HEK293 (cell line): ENCODE measurements at regions not wholly inside any gene's neighbourhood (a gene's known extent, or its start where the extent isn't known, plus 50 kb on each side); places are given as distances from the start of the nearest gene placed in this dataset.

Experiments
- GFI1B ChIP-seq: fragments of 450-650 bp; formaldehyde crosslinking; IDR thresholded peaks from 2 replicates; pipeline ENCODE4 v1.5.1; 2016; ENCODE audit warnings: missing biosample characterization, missing genetic modification characterization
- KLF10 ChIP-seq: fragments of 450-650 bp; IDR thresholded peaks from 2 replicates; pipeline ENCODE4 v1.5.1; 2018; ENCODE audit warnings: missing biosample characterization, mild to moderate bottlenecking, missing genetic modification characterization
- KLF8 ChIP-seq: fragments of 450-650 bp; formaldehyde crosslinking; IDR thresholded peaks from 2 replicates; pipeline ENCODE4 v1.5.1; 2016; ENCODE audit warnings: missing biosample characterization, missing genetic modification characterization
- OVOL3 ChIP-seq: fragments of 450-650 bp; formaldehyde crosslinking; IDR thresholded peaks from 2 replicates; pipeline ENCODE4 v1.5.1; 2016; ENCODE audit warnings: missing biosample characterization, missing genetic modification characterization
- SP3 ChIP-seq: fragments of 450-650 bp; formaldehyde crosslinking; IDR thresholded peaks from 2 replicates; pipeline ENCODE4 v1.5.1; 2016; ENCODE audit warnings: missing biosample characterization, missing genetic modification characterization
- TSHZ1 ChIP-seq: fragments of 450-650 bp; formaldehyde crosslinking; IDR thresholded peaks from 2 replicates; pipeline ENCODE4 v1.5.1; 2016; ENCODE audit warnings: missing biosample characterization, missing genetic modification characterization, borderline replicate concordance
- ZBTB17 ChIP-seq: fragments of 450-650 bp; formaldehyde crosslinking; IDR thresholded peaks from 2 replicates; pipeline ENCODE4 v1.5.1; 2016; ENCODE audit warnings: missing biosample characterization, missing genetic modification characterization
- ZBTB7A ChIP-seq: fragments of 450-650 bp; formaldehyde crosslinking; IDR thresholded peaks from 2 replicates; pipeline ENCODE4 v1.5.1; 2016; ENCODE audit warnings: low read depth, missing biosample characterization, missing genetic modification characterization
- ZFHX2 ChIP-seq: fragments of 450-650 bp; formaldehyde crosslinking; conservative IDR thresholded peaks from 2 replicates; pipeline ENCODE4 v1.5.1; 2016; ENCODE audit warnings: missing biosample characterization, missing genetic modification characterization
- ZFP3 ChIP-seq: fragments of 450-650 bp; formaldehyde crosslinking; IDR thresholded peaks from 2 replicates; pipeline ENCODE4 v1.5.1; 2016; ENCODE audit warnings: low read depth, missing biosample characterization, missing genetic modification characterization
- ZFP69B ChIP-seq: fragments of 450-650 bp; formaldehyde crosslinking; IDR thresholded peaks from 2 replicates; pipeline ENCODE4 v1.5.1; 2016; ENCODE audit warnings: missing biosample characterization, missing genetic modification characterization
- ZIC2 ChIP-seq: fragments of 450-650 bp; formaldehyde crosslinking; IDR thresholded peaks from 2 replicates; pipeline ENCODE4 v1.5.1; 2016; ENCODE audit warnings: missing biosample characterization, missing genetic modification characterization
- ZNF138 ChIP-seq: fragments of 450-650 bp; formaldehyde crosslinking; IDR thresholded peaks from 2 replicates; pipeline ENCODE4 v1.5.1; 2016; ENCODE audit warnings: missing biosample characterization, missing genetic modification characterization, borderline replicate concordance
- ZNF140 ChIP-seq: fragments of 450-650 bp; formaldehyde crosslinking; IDR thresholded peaks from 2 replicates; pipeline ENCODE4 v1.5.1; 2016; ENCODE audit warnings: missing biosample characterization, missing genetic modification characterization
- ZNF146 ChIP-seq: fragments of 450-650 bp; formaldehyde crosslinking; IDR thresholded peaks from 2 replicates; pipeline ENCODE4 v1.5.1; 2016; ENCODE audit warnings: missing biosample characterization, missing genetic modification characterization
- ZNF174 ChIP-seq: fragments of 450-650 bp; formaldehyde crosslinking; IDR thresholded peaks from 2 replicates; pipeline ENCODE4 v1.5.0; 2017; ENCODE audit warnings: missing biosample characterization, mild to moderate bottlenecking, missing genetic modification characterization
- ZNF223 ChIP-seq: fragments of 450-650 bp; formaldehyde crosslinking; IDR thresholded peaks from 2 replicates; pipeline ENCODE4 v1.5.1; 2016; ENCODE audit warnings: missing biosample characterization, missing genetic modification characterization
- ZNF24 ChIP-seq: fragments of 450-650 bp; formaldehyde crosslinking; IDR thresholded peaks from 2 replicates; pipeline ENCODE4 v1.5.1; 2016; ENCODE audit warnings: missing biosample characterization, missing genetic modification characterization
- ZNF335 ChIP-seq: fragments of 450-650 bp; formaldehyde crosslinking; conservative IDR thresholded peaks from 2 replicates; pipeline ENCODE4 v1.5.1; 2016; ENCODE audit warnings: missing biosample characterization, missing genetic modification characterization
- ZNF473 ChIP-seq: fragments of 450-650 bp; formaldehyde crosslinking; IDR thresholded peaks from 2 replicates; pipeline ENCODE4 v1.5.1; 2017; ENCODE audit warnings: missing biosample characterization, missing genetic modification characterization
- ZNF529 ChIP-seq: fragments of 450-650 bp; formaldehyde crosslinking; IDR thresholded peaks from 2 replicates; pipeline ENCODE4 v1.5.1; 2017; ENCODE audit warnings: missing genetic modification characterization, missing biosample characterization; ENCODE audit not compliant: insufficient replicate concordance
- ZNF558 ChIP-seq: fragments of 450-650 bp; formaldehyde crosslinking; IDR thresholded peaks from 2 replicates; pipeline ENCODE4 v1.5.1; 2016; ENCODE audit warnings: missing biosample characterization, missing genetic modification characterization
- ZNF571 ChIP-seq: fragments of 450-650 bp; formaldehyde crosslinking; IDR thresholded peaks from 2 replicates; pipeline ENCODE4 v1.5.0; 2017; ENCODE audit warnings: missing biosample characterization, missing genetic modification characterization
- ZNF843 ChIP-seq: fragments of 450-650 bp; formaldehyde crosslinking; IDR thresholded peaks from 2 replicates; pipeline ENCODE4 v1.5.1; 2016; ENCODE audit warnings: missing biosample characterization, missing genetic modification characterization
- ZSCAN16 ChIP-seq: fragments of 450-650 bp; formaldehyde crosslinking; IDR thresholded peaks from 2 replicates; pipeline ENCODE4 v1.5.1; 2016; ENCODE audit warnings: missing biosample characterization, missing genetic modification characterization
- TF ChIP-seq, protein P1 (sequence below): fragments of 450-650 bp; formaldehyde crosslinking; IDR thresholded peaks from 2 replicates; pipeline ENCODE4 v1.5.1; 2016; ENCODE audit warnings: missing biosample characterization, missing genetic modification characterization, low read depth
- TF ChIP-seq, protein P2 (sequence below): fragments of 450-650 bp; formaldehyde crosslinking; IDR thresholded peaks from 2 replicates; pipeline ENCODE4 v1.5.1; 2016; ENCODE audit warnings: missing biosample characterization, missing genetic modification characterization
- TF ChIP-seq, protein P3 (sequence below): fragments of 450-650 bp; formaldehyde crosslinking; optimal IDR thresholded peaks from 2 replicates; pipeline ENCODE3; 2016; ENCODE audit warnings: missing biosample characterization, mild to moderate bottlenecking, missing genetic modification characterization
- TF ChIP-seq, protein P4 (sequence below): fragments of 450-650 bp; formaldehyde crosslinking; IDR thresholded peaks from 2 replicates; pipeline ENCODE4 v1.5.1; 2016; ENCODE audit warnings: missing biosample characterization, missing genetic modification characterization

DNA sequence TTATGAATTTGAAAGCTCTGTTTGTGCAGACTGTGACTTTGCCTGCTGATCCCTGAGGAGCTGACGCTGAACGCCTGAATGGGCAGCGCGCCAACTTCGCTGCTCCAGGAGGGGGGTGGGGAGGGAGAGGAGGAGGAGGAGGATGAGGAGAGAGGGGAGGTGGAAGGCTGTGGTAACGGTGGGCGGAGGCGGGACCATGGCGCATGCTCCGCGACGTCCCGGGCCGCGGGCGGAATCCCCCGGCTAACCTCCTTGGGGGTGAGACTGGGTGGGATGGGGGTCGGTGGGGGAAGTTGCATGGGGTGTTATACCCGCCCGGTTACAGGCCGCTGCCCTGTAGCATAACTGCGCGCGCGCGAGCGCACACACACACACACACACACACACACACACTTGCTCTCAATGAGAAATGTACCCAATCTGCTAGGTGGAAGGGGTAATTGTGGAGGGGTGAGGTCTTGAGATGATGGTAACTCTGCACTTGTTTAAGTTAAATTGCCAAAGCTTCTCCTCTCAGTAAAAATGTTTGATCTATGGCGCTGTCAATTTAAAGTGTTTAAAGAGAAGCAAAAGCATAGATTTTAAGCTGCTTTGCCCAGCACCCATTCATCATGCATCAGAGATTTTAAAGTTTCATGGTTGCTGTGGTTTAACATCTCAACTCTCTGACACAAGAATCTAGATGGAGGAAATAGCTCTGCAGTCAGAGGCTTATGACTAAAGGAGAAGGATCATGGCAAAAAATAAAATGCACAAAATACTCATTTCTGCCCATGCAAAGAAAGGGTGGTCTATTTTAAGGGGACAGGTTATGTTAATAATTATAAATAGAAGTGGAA lies 76.6 kb upstream of the TBCA start (continued):
- TF ChIP-seq TSHZ1 (tag by site-specific recombination) (peak; percentile 60; the same call in 1 of the 2 replicates), KLF10 (no peak), ZNF571 (tag by site-specific recombination) (no peak), ZIC2 (tag by site-specific recombination) (peak; percentile 33; the same call in 1 of the 2 replicates), ZNF473 (tag by site-specific recombination) (no peak), ZSCAN16 (tag by site-specific recombination) (no peak), ZNF558 (tag by site-specific recombination) (0 out of 2 replicates have a peak, but pooled peaks have one; percentile 32), ZBTB17 (tag by site-specific recombination) (peak; percentile 66), ZNF843 (tag by site-specific recombination) (0 out of 2 replicates have a peak, but pooled peaks have one; percentile 38), SP3 (peak; percentile 65), KLF8 (tag by site-specific recombination) (peak; percentile 73), ZNF138 (tag by site-specific recombination) (no peak), ZNF223 (tag by site-specific recombination) (no peak), ZNF24 (tag by site-specific recombination) (peak; percentile 72; the same call in 1 of the 2 replicates), OVOL3 (peak; percentile 8), ZFP3 (tag by site-specific recombination) (no peak), ZFHX2 (tag by site-specific recombination) (peak; percentile 95), ZBTB7A (tag by site-specific recombination) (peak; percentile 86), ZNF146 (tag by site-specific recombination) (no peak), GFI1B (tag by site-specific recombination) (peak; percentile 80), ZNF335 (tag by site-specific recombination) (peak; percentile 91), ZNF140 (no peak), ZFP69B (peak; percentile 40; the same call in 1 of the 2 replicates), ZNF174 (tag by site-specific recombination) (no peak), ZNF529 (tag by site-specific recombination) (no peak)
- TF ChIP-seq, protein P1, sequence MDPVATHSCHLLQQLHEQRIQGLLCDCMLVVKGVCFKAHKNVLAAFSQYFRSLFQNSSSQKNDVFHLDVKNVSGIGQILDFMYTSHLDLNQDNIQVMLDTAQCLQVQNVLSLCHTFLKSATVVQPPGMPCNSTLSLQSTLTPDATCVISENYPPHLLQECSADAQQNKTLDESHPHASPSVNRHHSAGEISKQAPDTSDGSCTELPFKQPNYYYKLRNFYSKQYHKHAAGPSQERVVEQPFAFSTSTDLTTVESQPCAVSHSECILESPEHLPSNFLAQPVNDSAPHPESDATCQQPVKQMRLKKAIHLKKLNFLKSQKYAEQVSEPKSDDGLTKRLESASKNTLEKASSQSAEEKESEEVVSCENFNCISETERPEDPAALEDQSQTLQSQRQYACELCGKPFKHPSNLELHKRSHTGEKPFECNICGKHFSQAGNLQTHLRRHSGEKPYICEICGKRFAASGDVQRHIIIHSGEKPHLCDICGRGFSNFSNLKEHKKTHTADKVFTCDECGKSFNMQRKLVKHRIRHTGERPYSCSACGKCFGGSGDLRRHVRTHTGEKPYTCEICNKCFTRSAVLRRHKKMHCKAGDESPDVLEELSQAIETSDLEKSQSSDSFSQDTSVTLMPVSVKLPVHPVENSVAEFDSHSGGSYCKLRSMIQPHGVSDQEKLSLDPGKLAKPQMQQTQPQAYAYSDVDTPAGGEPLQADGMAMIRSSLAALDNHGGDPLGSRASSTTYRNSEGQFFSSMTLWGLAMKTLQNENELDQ (tag by site-specific recombination): no peak
- TF ChIP-seq, protein P2, sequence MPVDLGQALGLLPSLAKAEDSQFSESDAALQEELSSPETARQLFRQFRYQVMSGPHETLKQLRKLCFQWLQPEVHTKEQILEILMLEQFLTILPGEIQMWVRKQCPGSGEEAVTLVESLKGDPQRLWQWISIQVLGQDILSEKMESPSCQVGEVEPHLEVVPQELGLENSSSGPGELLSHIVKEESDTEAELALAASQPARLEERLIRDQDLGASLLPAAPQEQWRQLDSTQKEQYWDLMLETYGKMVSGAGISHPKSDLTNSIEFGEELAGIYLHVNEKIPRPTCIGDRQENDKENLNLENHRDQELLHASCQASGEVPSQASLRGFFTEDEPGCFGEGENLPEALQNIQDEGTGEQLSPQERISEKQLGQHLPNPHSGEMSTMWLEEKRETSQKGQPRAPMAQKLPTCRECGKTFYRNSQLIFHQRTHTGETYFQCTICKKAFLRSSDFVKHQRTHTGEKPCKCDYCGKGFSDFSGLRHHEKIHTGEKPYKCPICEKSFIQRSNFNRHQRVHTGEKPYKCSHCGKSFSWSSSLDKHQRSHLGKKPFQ (tag by site-specific recombination): no peak
- TF ChIP-seq, protein P3, sequence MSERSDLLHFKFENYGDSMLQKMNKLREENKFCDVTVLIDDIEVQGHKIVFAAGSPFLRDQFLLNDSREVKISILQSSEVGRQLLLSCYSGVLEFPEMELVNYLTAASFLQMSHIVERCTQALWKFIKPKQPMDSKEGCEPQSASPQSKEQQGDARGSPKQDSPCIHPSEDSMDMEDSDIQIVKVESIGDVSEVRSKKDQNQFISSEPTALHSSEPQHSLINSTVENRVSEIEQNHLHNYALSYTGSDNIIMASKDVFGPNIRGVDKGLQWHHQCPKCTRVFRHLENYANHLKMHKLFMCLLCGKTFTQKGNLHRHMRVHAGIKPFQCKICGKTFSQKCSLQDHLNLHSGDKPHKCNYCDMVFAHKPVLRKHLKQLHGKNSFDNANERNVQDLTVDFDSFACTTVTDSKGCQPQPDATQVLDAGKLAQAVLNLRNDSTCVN (tag by site-specific recombination): peak; percentile 50
- TF ChIP-seq, protein P4, sequence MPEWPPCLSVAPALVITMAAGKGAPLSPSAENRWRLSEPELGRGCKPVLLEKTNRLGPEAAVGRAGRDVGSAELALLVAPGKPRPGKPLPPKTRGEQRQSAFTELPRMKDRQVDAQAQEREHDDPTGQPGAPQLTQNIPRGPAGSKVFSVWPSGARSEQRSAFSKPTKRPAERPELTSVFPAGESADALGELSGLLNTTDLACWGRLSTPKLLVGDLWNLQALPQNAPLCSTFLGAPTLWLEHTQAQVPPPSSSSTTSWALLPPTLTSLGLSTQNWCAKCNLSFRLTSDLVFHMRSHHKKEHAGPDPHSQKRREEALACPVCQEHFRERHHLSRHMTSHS: no peak
